Adrenal gland (tissue), 5 donors: ENCODE measurements at regions not wholly inside any gene's neighbourhood (a gene's known extent, or its start where the extent isn't known, plus 50 kb on each side); places are given as distances from the start of the nearest gene placed in this dataset.

Experiments used
- POLR2A ChIP-seq, 2 donors: fragments of 450-650 bp; IDR thresholded peaks; one replicate each; pipeline ENCODE4 v1.6.1; 2017; ENCODE audit warnings: antibody characterized with exemption in 2 of 2, mild to moderate bottlenecking in 2 of 2, moderate library complexity in 1 of 2
- TF ChIP-seq, protein P1 (sequence below), 6 experiments: fragments of 450-650 bp in 4 of 6; fragments of 200-600 bp in 2 of 6; sonication (generic) in 1 of 6; IDR thresholded peaks; 1 replicate in 5 of 6; 2 replicates in 1 of 6; pipeline versions ENCODE4 v1.5.1 to v1.8.0; 2016 to 2021; ENCODE audit warnings: antibody characterized with exemption in 6 of 6, mild to moderate bottlenecking in 2 of 6, moderate library complexity in 1 of 6
- donor health status: DM: no; HTN: no; CAD: no.

DNA sequence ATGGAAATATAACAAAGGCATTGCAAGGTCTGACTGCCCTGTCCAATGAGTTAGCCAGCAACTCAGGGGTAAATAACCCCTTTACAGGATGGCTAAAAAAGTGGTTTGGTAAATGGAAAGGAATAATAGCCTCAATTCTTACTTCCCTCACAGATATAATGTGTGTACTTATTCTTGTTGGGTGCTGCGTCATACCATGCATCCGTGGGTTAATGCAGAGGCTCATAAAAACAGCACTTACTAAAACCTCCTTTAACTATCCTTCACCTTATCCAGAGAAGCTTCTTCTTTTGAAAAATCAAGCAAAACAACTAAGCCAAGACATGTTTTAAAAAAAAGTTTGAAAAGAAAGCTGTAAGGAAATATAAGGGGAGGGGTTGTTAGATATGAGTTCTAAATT, 301.0 kb downstream of the PAPSS1 start:
- TF ChIP-seq, protein P1, sequence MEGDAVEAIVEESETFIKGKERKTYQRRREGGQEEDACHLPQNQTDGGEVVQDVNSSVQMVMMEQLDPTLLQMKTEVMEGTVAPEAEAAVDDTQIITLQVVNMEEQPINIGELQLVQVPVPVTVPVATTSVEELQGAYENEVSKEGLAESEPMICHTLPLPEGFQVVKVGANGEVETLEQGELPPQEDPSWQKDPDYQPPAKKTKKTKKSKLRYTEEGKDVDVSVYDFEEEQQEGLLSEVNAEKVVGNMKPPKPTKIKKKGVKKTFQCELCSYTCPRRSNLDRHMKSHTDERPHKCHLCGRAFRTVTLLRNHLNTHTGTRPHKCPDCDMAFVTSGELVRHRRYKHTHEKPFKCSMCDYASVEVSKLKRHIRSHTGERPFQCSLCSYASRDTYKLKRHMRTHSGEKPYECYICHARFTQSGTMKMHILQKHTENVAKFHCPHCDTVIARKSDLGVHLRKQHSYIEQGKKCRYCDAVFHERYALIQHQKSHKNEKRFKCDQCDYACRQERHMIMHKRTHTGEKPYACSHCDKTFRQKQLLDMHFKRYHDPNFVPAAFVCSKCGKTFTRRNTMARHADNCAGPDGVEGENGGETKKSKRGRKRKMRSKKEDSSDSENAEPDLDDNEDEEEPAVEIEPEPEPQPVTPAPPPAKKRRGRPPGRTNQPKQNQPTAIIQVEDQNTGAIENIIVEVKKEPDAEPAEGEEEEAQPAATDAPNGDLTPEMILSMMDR (IDR thresholded peaks at IDR 0.05), result no peak
- TF ChIP-seq POLR2A (IDR thresholded peaks at IDR 0.05), result no peak
